ENCODE measurements at regions not wholly inside any gene's neighbourhood (a gene's known extent, or its start where the extent isn't known, plus 50 kb on each side); places are given as distances from the start of the nearest gene placed in this dataset.

GRCh38 chr9:71202931-71203330, 81.5 kb upstream of the TRPM3 start:
- TF ChIP-seq CTCF (IDR thresholded peaks at IDR 0.05; ENCODE audit: borderline replicate concordance, control extremely low read depth, extremely low read depth, insufficient read depth, missing control alignments), result no peak
- DNase-seq (ENCODE audit: low spot score), result no peak
- in situ Hi-C loops (cut with MboI; ENCODE audit: low sequenced_read_pairs, unreplicated experiment), result no loop called here

GRCh38 chr9:71191708-71192107, 70.3 kb upstream of the TRPM3 start:
- DNase-seq (ENCODE audit: low spot score), result no peak
- in situ Hi-C loops (cut with MboI; ENCODE audit: low sequenced_read_pairs, unreplicated experiment), result no loop called here
- no peak for TF ChIP-seq CTCF (IDR thresholded peaks at IDR 0.05; ENCODE audit: borderline replicate concordance, control extremely low read depth, extremely low read depth, insufficient read depth, missing control alignments)

- in situ Hi-C loops (cut with MboI; ENCODE audit: low sequenced_read_pairs, unreplicated experiment), result no loop called here
- no peak for DNase-seq (ENCODE audit: low spot score)
- no peak for TF ChIP-seq CTCF (IDR thresholded peaks at IDR 0.05; ENCODE audit: borderline replicate concordance, control extremely low read depth, extremely low read depth, insufficient read depth, missing control alignments)
These were observed 61.8 kb upstream of the TRPM3 start for GRCh38 chr9:71183251-71183650.

- in situ Hi-C loops (cut with MboI; ENCODE audit: low sequenced_read_pairs, unreplicated experiment), result no loop called here
- DNase-seq (ENCODE audit: low spot score), result no peak
- no peak for TF ChIP-seq CTCF (IDR thresholded peaks at IDR 0.05; ENCODE audit: borderline replicate concordance, control extremely low read depth, extremely low read depth, insufficient read depth, missing control alignments)
These were observed 57.8 kb upstream of the TRPM3 start for GRCh38 chr9:71179183-71179582.

DNA sequence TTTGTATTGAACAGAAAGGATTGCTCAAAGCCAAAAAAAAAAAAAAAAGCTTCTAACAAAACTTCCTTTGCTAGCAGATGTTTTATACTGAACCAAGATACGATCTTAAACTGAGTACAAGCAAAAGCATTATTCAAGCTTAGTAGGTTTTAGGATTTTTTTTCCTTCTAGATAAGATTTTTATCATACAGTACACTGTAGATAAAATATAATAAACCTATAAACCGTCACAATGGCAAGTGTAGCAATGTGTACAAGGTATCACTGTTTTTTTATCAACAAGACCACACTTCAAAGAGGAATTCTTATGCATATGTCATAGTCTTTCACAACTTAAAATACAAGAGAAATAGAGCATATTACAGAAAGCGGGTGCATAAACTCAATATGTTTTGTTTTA, 56.5 kb upstream of the TRPM3 start:
- in situ Hi-C loops (cut with MboI; ENCODE audit: low sequenced_read_pairs, unreplicated experiment), result no loop called here
- no peak for TF ChIP-seq CTCF (IDR thresholded peaks at IDR 0.05; ENCODE audit: borderline replicate concordance, control extremely low read depth, extremely low read depth, insufficient read depth, missing control alignments)
- no peak for DNase-seq (ENCODE audit: low spot score)

- in situ Hi-C loops (cut with MboI; ENCODE audit: low sequenced_read_pairs, unreplicated experiment), result no loop called here
These were observed 50.1 kb upstream of the TRPM3 start for GRCh38 chr9:71171517-71171916.

More at GRCh38 chr9:71171517-71171916, 50.1 kb upstream of the TRPM3 start:
- DNase-seq (ENCODE audit: low spot score), result no peak
- no peak for TF ChIP-seq CTCF (IDR thresholded peaks at IDR 0.05; ENCODE audit: borderline replicate concordance, control extremely low read depth, extremely low read depth, insufficient read depth, missing control alignments)

All from GM13976 (cell line).